H9 (cell line): ENCODE measurements at regions not wholly inside any gene's neighbourhood (a gene's known extent, or its start where the extent isn't known, plus 50 kb on each side); places are given as distances from the start of the nearest gene placed in this dataset.

Source experiments
- DNase-seq: peaks from one replicate; pipeline ENCODE4 v3.0.0-alpha.2; 2017
- H2AFZ ChIP-seq: one replicate; pipeline ENCODE4 v1.6.1; 2013; ENCODE audit warnings: mild to moderate bottlenecking, low read length, control low read depth, moderate library complexity
- H2AK5ac ChIP-seq: 2 replicates; pipeline ENCODE4 v1.6.1; 2013; ENCODE audit warnings: low read length, control low read depth, mixed read lengths; ENCODE audit not compliant: insufficient read length
- H2BK120ac ChIP-seq: one replicate; pipeline ENCODE4 v1.6.1; 2013; ENCODE audit warnings: low read depth, mild to moderate bottlenecking, low read length, control low read depth, inconsistent platforms; ENCODE audit not compliant: poor library complexity, severe bottlenecking
- H2BK12ac ChIP-seq: 2 replicates; pipeline ENCODE4 v1.6.1; 2013; ENCODE audit warnings: low read length, control low read depth, mixed read lengths, low read depth; ENCODE audit not compliant: insufficient read length
- H2BK15ac ChIP-seq: 2 replicates; pipeline ENCODE4 v1.6.1; 2013; ENCODE audit warnings: low read depth, low read length, control low read depth
- H2BK20ac ChIP-seq: one replicate; pipeline ENCODE4 v1.6.1; 2013; ENCODE audit warnings: low read depth, mild to moderate bottlenecking, low read length, control low read depth, inconsistent platforms; ENCODE audit not compliant: poor library complexity, severe bottlenecking
- H2BK5ac ChIP-seq: 2 replicates; pipeline ENCODE4 v1.6.1; 2013; ENCODE audit warnings: low read length, control low read depth, mixed read lengths; ENCODE audit not compliant: insufficient read length
- H3K14ac ChIP-seq: 2 replicates; pipeline ENCODE4 v1.6.1; 2013; ENCODE audit warnings: low read length, control low read depth; ENCODE audit not compliant: insufficient read depth
- H3K18ac ChIP-seq: 2 replicates; pipeline ENCODE4 v1.6.1; 2013; ENCODE audit warnings: low read depth, mild to moderate bottlenecking, mixed read lengths, low read length, control low read depth; ENCODE audit not compliant: insufficient read length
- H3K23ac ChIP-seq: 2 replicates; pipeline ENCODE4 v1.6.1; 2013; ENCODE audit warnings: low read length, control low read depth, mixed read lengths, low read depth; ENCODE audit not compliant: insufficient read length
- H3K23me2 ChIP-seq: 2 replicates; pipeline ENCODE4 v1.6.1; 2013; ENCODE audit warnings: low read depth, mild to moderate bottlenecking, mixed read lengths, low read length, control low read depth; ENCODE audit not compliant: insufficient read length, poor library complexity, severe bottlenecking
- H3K27ac ChIP-seq: 2 replicates; pipeline ENCODE4 v1.5.1; 2013; ENCODE audit warnings: low read length, control low read depth, mixed read lengths, low read depth; ENCODE audit not compliant: insufficient read length
- H3K27me3 ChIP-seq: 2 replicates; pipeline ENCODE4 v1.6.1; 2013; ENCODE audit warnings: low read length, control low read depth, inconsistent platforms; ENCODE audit not compliant: insufficient read depth
- H3K4ac ChIP-seq: 2 replicates; pipeline ENCODE4 v1.6.1; 2013; ENCODE audit warnings: low read depth, mild to moderate bottlenecking, control low read depth, inconsistent platforms, low read length, moderate library complexity
- H3K4me1 ChIP-seq: 2 replicates; pipeline ENCODE4 v1.6.1; 2013; ENCODE audit warnings: low read length, control low read depth, inconsistent platforms; ENCODE audit not compliant: insufficient read depth
- H3K4me2 ChIP-seq: 2 replicates; pipeline ENCODE4 v1.6.1; 2013; ENCODE audit warnings: low read length, control low read depth, mixed read lengths; ENCODE audit not compliant: insufficient read length, insufficient read depth
- H3K56ac ChIP-seq: 2 replicates; pipeline ENCODE4 v1.6.1; 2013; ENCODE audit warnings: low read depth, mild to moderate bottlenecking, mixed read lengths, low read length, control low read depth; ENCODE audit not compliant: insufficient read length
- H3K79me1 ChIP-seq: 2 replicates; pipeline ENCODE4 v1.6.1; 2013; ENCODE audit warnings: low read depth, mild to moderate bottlenecking, moderate library complexity, low read length, control low read depth, inconsistent platforms; ENCODE audit not compliant: insufficient read depth, poor library complexity, severe bottlenecking
- H3K79me2 ChIP-seq: 2 replicates; pipeline ENCODE4 v1.6.1; 2013; ENCODE audit warnings: low read length, control low read depth, inconsistent platforms; ENCODE audit not compliant: insufficient read depth
- H3K9ac ChIP-seq: 2 replicates; pipeline ENCODE4 v1.6.1; 2013; ENCODE audit warnings: low read length, control low read depth, mixed read lengths; ENCODE audit not compliant: insufficient read length; ENCODE audit errors: extremely low read depth
- H3K9me3 ChIP-seq: one replicate; pipeline ENCODE4 v1.6.1; 2013; ENCODE audit warnings: low read depth, low read length, inconsistent platforms; ENCODE audit not compliant: control insufficient read depth
- H3T11ph ChIP-seq: one replicate; pipeline ENCODE4 v1.6.1; 2013; ENCODE audit warnings: mild to moderate bottlenecking, low read length, control low read depth, inconsistent platforms
- H4K20me1 ChIP-seq: one replicate; pipeline ENCODE4 v1.6.1; 2013; ENCODE audit not compliant: control insufficient read depth, insufficient read length, insufficient read depth
- H4K5ac ChIP-seq: 2 replicates; pipeline ENCODE4 v1.6.1; 2013; ENCODE audit warnings: low read depth, mild to moderate bottlenecking, mixed read lengths, low read length, control low read depth; ENCODE audit not compliant: insufficient read length
- H4K8ac ChIP-seq: replicated peaks from 2 replicates; pipeline ENCODE4 v1.6.1; 2013; ENCODE audit warnings: low read length, control low read depth, mixed read lengths, low read depth; ENCODE audit not compliant: insufficient read length
- H4K91ac ChIP-seq: 2 replicates; pipeline ENCODE4 v1.6.1; 2013; ENCODE audit warnings: low read depth, mild to moderate bottlenecking, moderate library complexity, mixed read lengths, low read length, control low read depth; ENCODE audit not compliant: insufficient read length
- H3K27ac Mint-ChIP-seq, 3 experiments: 2 replicates in 2 of 3; 3 replicates in 1 of 3; pipeline ENCODE4 v1.8.0; 2020 to 2021; ENCODE audit warnings: mixed read lengths in 3 of 3, mild to moderate bottlenecking in 1 of 3, moderate library complexity in 1 of 3
- H3K27me3 Mint-ChIP-seq: 2 replicates; pipeline ENCODE4 v1.8.0; 2021; ENCODE audit warnings: low read depth, mild to moderate bottlenecking, moderate library complexity, mixed read lengths
- H3K36me3 Mint-ChIP-seq, 3 experiments: 2 replicates in 2 of 3; 3 replicates in 1 of 3; pipeline ENCODE4 v1.8.0; 2020 to 2021; ENCODE audit warnings: low read depth in 3 of 3, mixed read lengths in 3 of 3; ENCODE audit not compliant: insufficient read depth in 1 of 3
- H3K4me1 Mint-ChIP-seq, 2 experiments: 2 replicates each; pipeline ENCODE4 v1.8.0; 2020; ENCODE audit warnings: mixed read lengths in 2 of 2
- H3K4me3 Mint-ChIP-seq, 2 experiments: 2 replicates in 1 of 2; 3 replicates in 1 of 2; pipeline ENCODE4 v1.8.0; 2020 to 2021; ENCODE audit warnings: mild to moderate bottlenecking in 2 of 2, mixed read lengths in 2 of 2, moderate library complexity in 1 of 2
- H3K9me3 Mint-ChIP-seq, 2 experiments: 2 replicates in 1 of 2; 3 replicates in 1 of 2; pipeline ENCODE4 v1.8.0; 2020; ENCODE audit warnings: mild to moderate bottlenecking in 2 of 2, mixed read lengths in 2 of 2, moderate library complexity in 1 of 2
- WGBS: extraction: QIAGEN DNeasy Blood & Tissue Kit; methylation state at CpG from one replicate; pipeline ENCODE4 v1.1.7; 2013; ENCODE audit warnings: missing lambda C conversion rate, low lambda C conversion rate, mixed read lengths; ENCODE audit not compliant: insufficient read length; ENCODE audit errors: extremely low coverage; 5-methylcytosine and 5-hydroxymethylcytosine counted together
- TF ChIP-seq, protein P1 (sequence below): fragments of 200-600 bp; sonication (generic); conservative IDR thresholded peaks from 3 replicates; pipeline ENCODE4 v1.8.0; 2021; ENCODE audit warnings: antibody characterized with exemption, mild to moderate bottlenecking

DNA sequence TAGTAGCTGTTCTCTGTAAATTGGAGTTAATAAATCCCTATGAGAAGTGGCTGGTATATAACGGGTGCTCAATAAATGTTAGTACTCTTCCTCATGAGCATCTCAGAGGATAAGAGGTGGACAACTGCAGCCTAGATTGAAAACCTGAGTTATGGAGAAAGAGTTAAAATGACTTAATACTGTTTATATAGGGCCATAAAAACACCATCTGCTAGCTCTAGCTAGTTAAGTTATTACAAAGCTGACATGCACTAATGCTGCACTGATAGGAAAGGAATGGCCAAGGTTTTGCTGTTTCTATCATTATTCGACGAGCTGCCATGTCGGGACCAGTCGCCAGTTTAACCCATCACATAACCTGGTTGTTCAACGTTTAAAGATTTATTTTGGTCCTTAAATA, 72.0 kb upstream of the SEL1L start:
- Histone ChIP-seq H3K9ac (no peak overlapping the region), H2BK120ac (no peak overlapping the region), H2AK5ac (no peak overlapping the region), H3K9me3 (no peaks in the 10 kb centered on the region), H4K91ac (no peak overlapping the region), H3K14ac (no peak overlapping the region), H3K79me2 (no peaks in the 10 kb centered on the region), H2BK20ac (no peak overlapping the region), H3K23me2 (no peaks in the 10 kb centered on the region), H3K4me1 (no peaks in the 10 kb centered on the region), H2BK5ac (no peak overlapping the region), H3K27ac (no peak overlapping the region), H3K4me2 (no peak overlapping the region), H4K20me1 (no peaks in the 10 kb centered on the region), H4K5ac (no peak overlapping the region), H3K4ac (no peak overlapping the region), H3K23ac (no peak overlapping the region), H3K79me1 (no peaks in the 10 kb centered on the region), H2AFZ (no peak overlapping the region), H4K8ac (no peak overlapping the region), H2BK12ac (no peak overlapping the region), H2BK15ac (no peak overlapping the region), H3K18ac (no peak overlapping the region), H3K27me3 (no peaks in the 10 kb centered on the region), H3K56ac (no peak overlapping the region), H3T11ph (no peak overlapping the region)
- H3K36me3 Mint-ChIP-seq, result no peaks in the 10 kb centered on the region; a peak in 1 of 7 replicates
- WGBS, result no CpG with 5 or more reads among the region's 6 CpGs
- TF ChIP-seq, protein P1, sequence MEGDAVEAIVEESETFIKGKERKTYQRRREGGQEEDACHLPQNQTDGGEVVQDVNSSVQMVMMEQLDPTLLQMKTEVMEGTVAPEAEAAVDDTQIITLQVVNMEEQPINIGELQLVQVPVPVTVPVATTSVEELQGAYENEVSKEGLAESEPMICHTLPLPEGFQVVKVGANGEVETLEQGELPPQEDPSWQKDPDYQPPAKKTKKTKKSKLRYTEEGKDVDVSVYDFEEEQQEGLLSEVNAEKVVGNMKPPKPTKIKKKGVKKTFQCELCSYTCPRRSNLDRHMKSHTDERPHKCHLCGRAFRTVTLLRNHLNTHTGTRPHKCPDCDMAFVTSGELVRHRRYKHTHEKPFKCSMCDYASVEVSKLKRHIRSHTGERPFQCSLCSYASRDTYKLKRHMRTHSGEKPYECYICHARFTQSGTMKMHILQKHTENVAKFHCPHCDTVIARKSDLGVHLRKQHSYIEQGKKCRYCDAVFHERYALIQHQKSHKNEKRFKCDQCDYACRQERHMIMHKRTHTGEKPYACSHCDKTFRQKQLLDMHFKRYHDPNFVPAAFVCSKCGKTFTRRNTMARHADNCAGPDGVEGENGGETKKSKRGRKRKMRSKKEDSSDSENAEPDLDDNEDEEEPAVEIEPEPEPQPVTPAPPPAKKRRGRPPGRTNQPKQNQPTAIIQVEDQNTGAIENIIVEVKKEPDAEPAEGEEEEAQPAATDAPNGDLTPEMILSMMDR, result no peak
- H3K27me3 Mint-ChIP-seq, result no peaks in the 10 kb centered on the region
- H3K4me1 Mint-ChIP-seq, result peaks cover 0 to 3% of the 10 kb centered on the region in 2 experiments; a peak in 2 of 4 replicates
- DNase-seq, result no peak
- H3K27ac Mint-ChIP-seq, result no peak overlapping the region
- no peak overlapping the region for H3K4me3 Mint-ChIP-seq
- no peaks in the 10 kb centered on the region for H3K9me3 Mint-ChIP-seq
